Spinal cord (tissue), 9 donors: ENCODE measurements at regions not wholly inside any gene's neighbourhood (a gene's known extent, or its start where the extent isn't known, plus 50 kb on each side); places are given as distances from the start of the nearest gene placed in this dataset.

Experiments used
- DNase-seq, 6 donors: peaks; one replicate each; pipeline versions ENCODE4 v3.0.0 to v3.0.0-alpha.2; 2013 to 2015; ENCODE audit warnings: low spot score in 6 of 6, low read depth in 4 of 6
- H3K27ac ChIP-seq: one replicate; pipeline ENCODE4 v1.5.1; 2013; ENCODE audit warnings: low read depth, low read length, control low read depth
- H3K27me3 ChIP-seq: one replicate; pipeline ENCODE4 v1.6.1; 2013; ENCODE audit warnings: low read length; ENCODE audit not compliant: control insufficient read depth, insufficient read depth
- H3K36me3 ChIP-seq: one replicate; pipeline ENCODE4 v1.6.1; 2013; ENCODE audit warnings: low read length; ENCODE audit not compliant: control insufficient read depth, insufficient read depth
- H3K4me1 ChIP-seq: one replicate; pipeline ENCODE4 v1.6.1; 2013; ENCODE audit warnings: low read length; ENCODE audit not compliant: control insufficient read depth, insufficient read depth
- H3K4me3 ChIP-seq: one replicate; pipeline ENCODE4 v1.5.1; 2013; ENCODE audit warnings: low read depth, low read length, control low read depth
- H3K9me3 ChIP-seq: one replicate; pipeline ENCODE4 v1.6.1; 2013; ENCODE audit warnings: low read length; ENCODE audit not compliant: control insufficient read depth, insufficient read depth
- WGBS: methylation state at CpG from one replicate; pipeline ENCODE4 v1.1.5; 2013; ENCODE audit warnings: missing lambda C conversion rate; ENCODE audit not compliant: insufficient coverage; 5-methylcytosine and 5-hydroxymethylcytosine counted together
- donor health status: healthy.

- Histone ChIP-seq H3K4me3 (no peak overlapping the region), H3K27ac (no peak overlapping the region)
- WGBS, result 83% methylated on average over 1 of the region's 2 CpGs
Measured at GRCh38 chr6:165204807-165205545, 104.4 kb downstream of the C6orf118 start.

GRCh38 chr6:165200178-165200577 lies 109.2 kb downstream of the C6orf118 start:
- Histone ChIP-seq H3K27me3 (no peaks in the 10 kb centered on the region), H3K4me1 (no peaks in the 10 kb centered on the region), H3K4me3 (no peak overlapping the region), H3K36me3 (no peaks in the 10 kb centered on the region), H3K9me3 (peaks cover 8% of the 10 kb centered on the region), H3K27ac (no peak overlapping the region)
- WGBS, result 91% methylated on average over 1 of the region's 1 CpG
- no peak for DNase-seq

More at GRCh38 chr6:165204807-165205545, 104.4 kb downstream of the C6orf118 start:
- Histone ChIP-seq H3K27me3 (no peaks in the 10 kb centered on the region), H3K9me3 (no peaks in the 10 kb centered on the region), H3K4me1 (no peaks in the 10 kb centered on the region), H3K36me3 (no peaks in the 10 kb centered on the region)
- no peak for DNase-seq

- no peak overlapping the region for H3K27ac ChIP-seq
- WGBS, result no CpG with 5 or more reads among the region's 2 CpGs
- no peaks in the 10 kb centered on the region for H3K27me3 ChIP-seq
- peaks cover 9% of the 10 kb centered on the region for H3K9me3 ChIP-seq
- DNase-seq, result no peak
- H3K4me3 ChIP-seq, result no peak overlapping the region
- H3K36me3 ChIP-seq, result no peaks in the 10 kb centered on the region
- no peaks in the 10 kb centered on the region for H3K4me1 ChIP-seq
Measured at GRCh38 chr6:165191461-165191860, 117.9 kb downstream of the C6orf118 start.

GRCh38 chr6:165186441-165187205 lies 122.8 kb downstream of the C6orf118 start:
- no peak for DNase-seq
- Histone ChIP-seq H3K9me3 (peaks cover 2% of the 10 kb centered on the region), H3K27ac (no peak overlapping the region), H3K4me3 (no peak overlapping the region), H3K27me3 (no peaks in the 10 kb centered on the region), H3K4me1 (peaks cover 9% of the 10 kb centered on the region), H3K36me3 (no peaks in the 10 kb centered on the region)
- 89% methylated on average over 7 of the region's 10 CpGs for WGBS

- no peaks in the 10 kb centered on the region for H3K36me3 ChIP-seq
- H3K27me3 ChIP-seq, result no peaks in the 10 kb centered on the region
- peaks cover 2% of the 10 kb centered on the region for H3K9me3 ChIP-seq
- H3K4me1 ChIP-seq, result peaks cover 9% of the 10 kb centered on the region
- WGBS, result 90% methylated on average over 5 of the region's 7 CpGs
- no peak overlapping the region for H3K4me3 ChIP-seq
- H3K27ac ChIP-seq, result no peak overlapping the region
- DNase-seq, result no peak
Measured at GRCh38 chr6:165186041-165186440, 123.4 kb downstream of the C6orf118 start.

GRCh38 chr6:165184192-165184979 lies 125.0 kb downstream of the C6orf118 start:
- no peaks in the 10 kb centered on the region for H3K9me3 ChIP-seq
- no peaks in the 10 kb centered on the region for H3K27me3 ChIP-seq
- H3K4me3 ChIP-seq, result no peak overlapping the region
- no peaks in the 10 kb centered on the region for H3K36me3 ChIP-seq
- peaks cover 9% of the 10 kb centered on the region for H3K4me1 ChIP-seq
- WGBS, result 70% methylated on average over 10 of the region's 11 CpGs
- peak in 2 of 6 donors; percentile 16 to 39 for DNase-seq
- no peak overlapping the region for H3K27ac ChIP-seq

- no peak overlapping the region for H3K27ac ChIP-seq
Measured at GRCh38 chr6:165183496-165184140, 125.8 kb downstream of the C6orf118 start.

GRCh38 chr6:165183071-165183470 lies 126.3 kb downstream of the C6orf118 start:
- Histone ChIP-seq H3K4me1 (peaks cover 9% of the 10 kb centered on the region), H3K27me3 (no peaks in the 10 kb centered on the region), H3K27ac (no peak overlapping the region), H3K36me3 (no peaks in the 10 kb centered on the region), H3K4me3 (no peak overlapping the region), H3K9me3 (no peaks in the 10 kb centered on the region)
- no peak for DNase-seq

More at GRCh38 chr6:165183496-165184140, 125.8 kb downstream of the C6orf118 start:
- Histone ChIP-seq H3K4me1 (peaks cover 9% of the 10 kb centered on the region), H3K4me3 (no peak overlapping the region), H3K36me3 (no peaks in the 10 kb centered on the region), H3K27me3 (no peaks in the 10 kb centered on the region), H3K9me3 (no peaks in the 10 kb centered on the region)
- WGBS, result 96% methylated on average over 3 of the region's 5 CpGs
- DNase-seq, result no peak

GRCh38 chr6:165181951-165182414 lies 127.4 kb downstream of the C6orf118 start:
- H3K4me3 ChIP-seq, result no peak overlapping the region
- no peaks in the 10 kb centered on the region for H3K9me3 ChIP-seq
- no peaks in the 10 kb centered on the region for H3K36me3 ChIP-seq
- H3K27me3 ChIP-seq, result no peaks in the 10 kb centered on the region
- peaks cover 9% of the 10 kb centered on the region for H3K4me1 ChIP-seq
- 100% methylated on average over 6 of the region's 6 CpGs for WGBS
- DNase-seq, result no peak
- no peak overlapping the region for H3K27ac ChIP-seq
